Fibroblast of mammary gland (primary cell): ENCODE measurements at regions not wholly inside any gene's neighbourhood (a gene's known extent, or its start where the extent isn't known, plus 50 kb on each side); places are given as distances from the start of the nearest gene placed in this dataset.

Experiments
- DNase-seq: peaks from one replicate; pipeline ENCODE4 v3.0.0-alpha.2; 2010; ENCODE audit warnings: low read depth
- H3K4me3 ChIP-seq: 2 replicates; pipeline ENCODE4 v1.5.1; 2011; ENCODE audit warnings: low read depth, mild to moderate bottlenecking, low read length, moderate library complexity; ENCODE audit not compliant: control insufficient read depth
- CTCF ChIP-seq: conservative IDR thresholded peaks from 2 replicates; pipeline ENCODE4 v1.5.1; 2011; ENCODE audit warnings: low read depth, low read length, inconsistent platforms; ENCODE audit not compliant: control insufficient read depth, insufficient read depth

GRCh38 chr21:21957490-21957889 is 959.3 kb downstream of the NCAM2 start:
- H3K4me3 ChIP-seq: no peak overlapping the region
- TF ChIP-seq CTCF: no peak
- DNase-seq: no peak

DNA sequence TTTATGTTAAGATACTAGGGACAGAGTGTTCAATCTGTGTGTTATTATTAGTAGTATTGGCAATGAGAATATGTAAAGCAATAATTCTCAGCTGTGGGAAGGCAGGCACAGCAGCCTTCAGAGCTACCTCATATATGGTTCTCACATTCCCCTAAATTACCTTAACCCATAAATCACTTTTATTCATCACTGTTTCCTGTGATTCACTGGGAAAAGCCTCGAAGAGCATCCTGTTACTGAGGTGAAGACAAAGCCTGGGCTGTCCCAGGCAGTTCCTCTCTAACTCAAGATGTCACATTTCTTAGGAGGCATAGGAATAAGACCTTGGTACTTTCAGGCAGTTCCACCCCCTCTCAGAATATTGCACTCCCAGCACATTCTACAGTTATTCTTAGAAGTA is 965.7 kb downstream of the NCAM2 start:
- no peak for DNase-seq
- TF ChIP-seq CTCF: no peak
- H3K4me3 ChIP-seq: no peak overlapping the region

DNA sequence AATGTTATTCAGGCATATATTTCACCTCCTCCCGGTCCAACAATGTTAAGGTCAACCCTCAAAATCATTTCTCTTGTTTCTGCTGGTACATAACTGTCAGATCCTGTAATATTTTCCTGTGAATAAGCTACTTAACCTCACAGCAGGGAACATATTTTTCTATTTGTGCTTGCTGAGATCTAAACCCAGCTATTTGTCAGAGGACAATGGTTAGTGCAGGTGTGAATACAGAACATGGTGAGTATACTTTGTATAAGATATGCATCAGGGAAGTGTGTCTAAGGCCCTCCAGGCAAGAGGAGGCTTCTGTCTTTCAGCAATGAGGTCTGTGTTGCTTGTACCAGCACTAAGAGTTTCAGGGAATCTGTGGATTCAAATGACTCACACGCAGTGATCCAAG is 970.6 kb downstream of the NCAM2 start:
- no peak for DNase-seq
- no peak for TF ChIP-seq CTCF
- no peak overlapping the region for H3K4me3 ChIP-seq

GRCh38 chr21:21969211-21969610 is 971.0 kb downstream of the NCAM2 start:
- no peak overlapping the region for H3K4me3 ChIP-seq
- DNase-seq: no peak
- TF ChIP-seq CTCF: no peak

GRCh38 chr21:21971384-21971783 is 973.2 kb downstream of the NCAM2 start:
- no peak for TF ChIP-seq CTCF
- DNase-seq: no peak
- H3K4me3 ChIP-seq: no peak overlapping the region

DNA sequence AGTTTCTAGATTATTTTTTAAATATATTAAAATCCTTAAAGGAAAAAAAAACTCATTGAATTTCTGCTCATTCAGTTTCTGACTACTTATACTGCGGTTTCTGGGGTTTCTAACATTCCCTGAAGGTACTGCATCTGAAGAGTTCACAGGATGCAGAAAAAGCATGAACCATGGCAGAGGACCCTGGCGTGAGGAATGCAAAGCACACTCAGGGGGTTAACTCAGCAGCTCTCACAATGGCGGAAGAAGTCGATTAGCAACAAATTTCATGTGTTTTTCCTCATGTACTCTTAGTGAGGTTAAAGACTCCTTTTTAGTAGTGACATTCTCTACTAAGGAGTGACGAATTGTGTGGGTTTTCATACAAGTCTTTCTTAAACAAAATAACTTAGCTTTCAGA is 975.6 kb downstream of the NCAM2 start:
- no peak overlapping the region for H3K4me3 ChIP-seq
- no peak for TF ChIP-seq CTCF
- no peak for DNase-seq

- H3K4me3 ChIP-seq: no peak overlapping the region
- DNase-seq: no peak
- no peak for TF ChIP-seq CTCF
Measured at GRCh38 chr21:21996891-21997290, 998.7 kb downstream of the NCAM2 start.
